ENCODE measurements at regions not wholly inside any gene's neighbourhood (a gene's known extent, or its start where the extent isn't known, plus 50 kb on each side); places are given as distances from the start of the nearest gene placed in this dataset.

DNA sequence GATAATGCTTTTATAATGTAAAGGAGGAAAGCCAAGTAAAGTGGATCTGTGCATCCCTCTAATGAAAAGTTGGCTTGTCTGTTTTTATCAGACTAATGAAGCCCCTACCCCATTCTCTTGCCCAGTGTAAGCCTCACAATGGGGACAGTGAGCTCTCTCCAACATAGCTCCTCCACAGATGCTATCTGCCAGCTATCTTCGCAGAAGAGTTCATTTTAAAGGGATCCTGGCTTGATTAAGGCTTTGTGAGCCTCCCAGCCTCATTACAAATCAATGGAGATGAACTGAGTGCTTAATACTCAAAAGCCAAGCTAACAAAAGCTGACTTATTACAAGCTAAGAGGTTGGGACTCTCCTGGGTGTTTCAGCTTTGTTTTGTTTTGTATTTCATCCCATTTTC is 514.7 kb downstream of the NUF2 start:
- intact Hi-C loops (cut with DNase I), result no loop called here
- no peak for DNase-seq

DNA sequence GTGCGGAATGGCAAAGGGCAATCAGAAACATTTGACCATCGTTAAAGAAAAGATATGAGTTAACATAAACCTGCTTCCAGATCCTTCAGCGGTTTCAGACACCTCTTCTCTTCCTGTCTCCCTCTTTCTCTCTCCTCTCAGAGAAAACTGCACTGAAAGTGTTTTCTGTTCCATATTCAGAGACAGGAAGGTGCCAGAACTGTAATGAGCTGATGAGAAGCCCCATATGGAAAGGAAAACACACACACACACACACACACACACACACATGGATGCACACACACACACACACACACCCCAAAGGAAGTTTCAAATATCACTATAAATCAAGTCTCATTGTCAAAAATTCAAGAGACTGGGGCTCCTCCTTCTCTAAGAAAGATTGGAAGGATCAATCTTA is 515.5 kb downstream of the NUF2 start:
- intact Hi-C loops (cut with DNase I), result no loop called here
- no peak for DNase-seq

DNA sequence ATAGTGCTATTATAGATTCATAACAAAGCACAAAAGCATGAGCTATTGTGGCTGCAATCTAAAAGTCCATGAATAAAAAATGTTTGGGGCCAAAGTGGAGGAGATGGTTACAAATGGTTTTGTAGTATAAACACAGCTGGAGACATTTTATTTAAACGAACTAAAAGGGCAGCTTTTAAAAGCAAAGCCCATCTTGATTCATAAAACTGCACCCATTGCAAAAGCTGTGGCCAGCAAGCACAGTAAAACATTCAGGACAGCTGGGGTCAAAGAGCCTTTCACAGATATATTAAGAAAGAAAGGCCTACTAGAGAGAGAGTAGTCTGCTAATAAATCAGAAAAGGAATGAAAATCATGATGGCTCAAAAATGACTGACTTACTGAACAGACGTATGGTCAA is 520.8 kb downstream of the NUF2 start:
- intact Hi-C loops (cut with DNase I), result no loop called here
- DNase-seq, result no peak

DNA sequence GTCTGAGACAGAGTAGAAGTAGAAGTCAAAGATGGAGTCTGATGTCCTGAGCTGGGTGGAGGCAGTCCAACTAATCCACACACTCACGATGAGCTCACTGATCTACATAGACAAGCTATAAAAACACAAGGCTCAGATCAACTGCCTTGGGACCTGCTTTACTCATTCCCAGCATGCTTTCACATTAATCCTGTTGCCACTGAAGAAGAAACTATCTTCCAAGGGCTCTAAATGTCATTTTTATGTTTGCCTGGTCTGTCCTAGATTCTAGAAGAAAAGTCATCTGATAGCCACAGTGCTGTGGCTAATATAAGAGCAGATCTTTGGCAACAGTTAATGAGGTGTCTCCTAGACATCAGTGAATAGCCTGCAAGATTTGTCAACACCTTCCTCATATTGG is 522.7 kb downstream of the NUF2 start:
- DNase-seq, result no peak
- intact Hi-C loops (cut with DNase I), result no loop called here

GRCh38 chr1:163845279-163845678 is 523.5 kb downstream of the NUF2 start:
- no peak for DNase-seq
- intact Hi-C loops (cut with DNase I), result no loop called here

DNA sequence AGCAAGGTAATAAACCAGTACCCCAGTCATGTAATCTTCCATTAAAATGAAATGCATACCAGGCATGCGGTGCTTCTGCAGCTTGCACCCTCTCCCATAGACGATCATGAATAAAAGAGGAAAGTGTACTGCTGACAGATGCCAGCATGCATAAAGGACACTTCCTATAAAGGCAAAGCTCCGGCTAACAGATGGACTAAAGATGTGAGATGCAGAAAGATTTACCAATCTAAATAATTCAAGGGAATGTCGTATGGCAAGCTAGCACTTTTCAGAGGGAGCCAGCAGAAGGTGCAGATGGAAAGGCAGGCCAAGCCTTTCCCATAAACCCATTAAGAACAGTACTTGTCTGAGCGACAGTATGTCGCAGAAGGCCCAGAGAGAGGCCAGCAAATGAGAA is 542.0 kb downstream of the NUF2 start:
- no peak for DNase-seq
- intact Hi-C loops (cut with DNase I), result no loop called here

- intact Hi-C loops (cut with DNase I), result no loop called here
- no peak for DNase-seq
These were observed 542.5 kb downstream of the NUF2 start for GRCh38 chr1:163864207-163864606.

DNA sequence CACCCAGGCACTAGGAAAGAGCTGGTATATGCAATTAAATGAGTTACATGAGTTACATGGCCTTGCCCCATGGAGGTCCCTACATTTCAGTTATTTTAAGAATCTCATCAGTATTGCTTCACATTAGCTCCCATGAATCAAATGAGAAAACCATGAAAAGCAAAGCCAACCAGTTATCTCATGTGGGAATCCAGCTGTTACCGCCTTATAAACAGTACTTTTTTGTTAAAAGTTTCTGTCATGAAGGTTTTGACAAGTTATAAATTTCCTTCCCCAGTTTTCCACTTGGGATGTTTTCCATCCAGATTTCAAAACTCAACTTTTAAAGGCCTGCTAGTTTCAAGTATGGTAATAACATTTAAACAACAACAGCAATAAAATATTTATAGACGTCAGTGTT is 544.8 kb downstream of the NUF2 start:
- DNase-seq, result no peak
- intact Hi-C loops (cut with DNase I), result no loop called here

- intact Hi-C loops (cut with DNase I), result no loop called here
- no peak for DNase-seq
These were observed 548.9 kb downstream of the NUF2 start for GRCh38 chr1:163870666-163871065.

- no peak for DNase-seq
These were observed 550.3 kb downstream of the NUF2 start for GRCh38 chr1:163872067-163872466.

DNA sequence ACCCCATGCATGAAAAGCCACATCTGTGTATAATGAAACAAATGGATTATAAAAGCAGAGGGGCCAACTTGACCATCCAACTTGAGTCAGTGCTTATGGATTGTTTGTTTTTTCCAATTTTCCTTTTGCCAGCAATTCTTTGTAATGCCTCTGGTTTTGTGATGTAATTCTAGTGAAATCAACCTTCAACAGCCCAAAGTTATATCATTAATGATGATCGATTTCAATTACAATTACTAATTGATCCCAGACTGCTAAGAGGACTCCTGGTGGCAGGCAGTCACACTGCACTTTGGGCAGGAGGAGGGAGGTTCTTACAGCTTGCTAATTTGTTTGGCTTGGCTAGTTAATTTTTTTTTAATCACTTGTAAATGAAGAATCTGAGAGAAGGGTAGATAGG is 552.3 kb downstream of the NUF2 start:
- intact Hi-C loops (cut with DNase I), result no loop called here
- no peak for DNase-seq

More at GRCh38 chr1:163872067-163872466, 550.3 kb downstream of the NUF2 start:
- intact Hi-C loops (cut with DNase I), result no loop called here

DNA sequence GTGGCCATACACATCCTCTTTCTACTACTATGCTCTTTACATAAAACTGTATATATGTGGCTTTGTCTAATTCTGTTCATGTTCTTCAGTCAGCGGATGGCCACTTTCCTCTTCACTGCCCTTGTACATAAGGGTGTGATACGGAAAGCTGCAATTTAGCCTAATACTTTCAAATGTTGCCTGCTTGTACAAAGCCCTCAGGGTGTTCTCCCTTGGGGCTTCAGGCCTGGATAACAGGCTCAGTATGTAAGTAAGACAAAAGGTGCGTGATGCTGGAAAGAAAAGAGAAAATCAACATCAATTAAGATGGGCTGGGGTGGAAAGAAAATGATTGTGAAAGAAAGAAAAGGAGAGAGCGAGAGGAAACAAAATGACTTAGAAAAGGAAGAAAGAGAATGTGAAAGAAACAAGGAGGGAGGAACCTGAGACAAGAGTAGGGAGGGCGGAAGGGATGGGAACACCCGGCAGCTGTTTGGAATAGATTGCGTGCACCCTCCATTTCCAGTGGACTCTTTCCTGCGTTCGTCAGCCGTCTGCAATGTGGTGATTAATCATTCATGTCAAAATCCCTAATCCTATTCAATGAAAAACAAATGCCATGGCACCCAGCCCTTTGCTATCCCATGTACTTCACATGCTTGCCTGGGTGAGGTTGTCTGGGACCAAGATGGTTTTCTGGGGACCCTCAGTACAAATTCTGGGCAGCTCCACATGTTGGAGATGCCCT is 553.6 kb downstream of the NUF2 start:
- intact Hi-C loops (cut with DNase I), result no loop called here
- DNase-seq, result no peak

- intact Hi-C loops (cut with DNase I), result no loop called here
- DNase-seq, result no peak
These were observed 554.2 kb downstream of the NUF2 start for GRCh38 chr1:163875927-163876320.

DNA sequence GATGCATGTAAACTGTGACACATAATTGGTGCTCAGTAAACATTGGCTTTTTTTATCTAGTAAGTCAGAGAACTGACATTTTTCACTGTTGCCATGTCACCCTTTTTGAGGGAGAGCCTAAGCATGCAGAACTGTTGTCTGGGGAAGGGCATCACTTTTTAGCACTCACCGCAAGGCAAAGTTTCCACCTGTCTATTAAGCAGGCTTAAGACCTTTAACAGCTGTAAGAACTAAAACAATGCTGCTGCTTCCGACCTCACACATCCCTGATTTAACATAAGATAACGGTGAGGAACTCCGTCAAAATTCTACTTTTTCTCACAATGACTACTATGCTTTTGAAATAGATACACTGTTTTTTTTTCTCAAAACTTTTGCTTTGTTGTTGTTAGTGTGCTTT is 554.8 kb downstream of the NUF2 start:
- DNase-seq, result no peak
- intact Hi-C loops (cut with DNase I), result no loop called here

- intact Hi-C loops (cut with DNase I), result no loop called here
- no peak for DNase-seq
These were observed 555.3 kb downstream of the NUF2 start for GRCh38 chr1:163877016-163877415.

GRCh38 chr1:163885510-163885909 is 563.8 kb downstream of the NUF2 start:
- DNase-seq, result no peak
- intact Hi-C loops (cut with DNase I), result no loop called here

- intact Hi-C loops (cut with DNase I), result no loop called here
- no peak for DNase-seq
These were observed 574.2 kb downstream of the NUF2 start for GRCh38 chr1:163896001-163896400.

- DNase-seq, result no peak
- intact Hi-C loops (cut with DNase I), result no loop called here
These were observed 575.8 kb downstream of the NUF2 start for GRCh38 chr1:163897412-163898155.

- DNase-seq, result no peak
- intact Hi-C loops (cut with DNase I), result no loop called here
These were observed 584.5 kb downstream of the NUF2 start for GRCh38 chr1:163906283-163906682.

- DNase-seq, result no peak
- intact Hi-C loops (cut with DNase I), result no loop called here
These were observed 590.6 kb downstream of the NUF2 start for GRCh38 chr1:163912170-163912884.

Data from head of caudate nucleus (tissue), 42 donors.